ENCODE measurements at regions not wholly inside any gene's neighbourhood (a gene's known extent, or its start where the extent isn't known, plus 50 kb on each side); places are given as distances from the start of the nearest gene placed in this dataset.

DNA sequence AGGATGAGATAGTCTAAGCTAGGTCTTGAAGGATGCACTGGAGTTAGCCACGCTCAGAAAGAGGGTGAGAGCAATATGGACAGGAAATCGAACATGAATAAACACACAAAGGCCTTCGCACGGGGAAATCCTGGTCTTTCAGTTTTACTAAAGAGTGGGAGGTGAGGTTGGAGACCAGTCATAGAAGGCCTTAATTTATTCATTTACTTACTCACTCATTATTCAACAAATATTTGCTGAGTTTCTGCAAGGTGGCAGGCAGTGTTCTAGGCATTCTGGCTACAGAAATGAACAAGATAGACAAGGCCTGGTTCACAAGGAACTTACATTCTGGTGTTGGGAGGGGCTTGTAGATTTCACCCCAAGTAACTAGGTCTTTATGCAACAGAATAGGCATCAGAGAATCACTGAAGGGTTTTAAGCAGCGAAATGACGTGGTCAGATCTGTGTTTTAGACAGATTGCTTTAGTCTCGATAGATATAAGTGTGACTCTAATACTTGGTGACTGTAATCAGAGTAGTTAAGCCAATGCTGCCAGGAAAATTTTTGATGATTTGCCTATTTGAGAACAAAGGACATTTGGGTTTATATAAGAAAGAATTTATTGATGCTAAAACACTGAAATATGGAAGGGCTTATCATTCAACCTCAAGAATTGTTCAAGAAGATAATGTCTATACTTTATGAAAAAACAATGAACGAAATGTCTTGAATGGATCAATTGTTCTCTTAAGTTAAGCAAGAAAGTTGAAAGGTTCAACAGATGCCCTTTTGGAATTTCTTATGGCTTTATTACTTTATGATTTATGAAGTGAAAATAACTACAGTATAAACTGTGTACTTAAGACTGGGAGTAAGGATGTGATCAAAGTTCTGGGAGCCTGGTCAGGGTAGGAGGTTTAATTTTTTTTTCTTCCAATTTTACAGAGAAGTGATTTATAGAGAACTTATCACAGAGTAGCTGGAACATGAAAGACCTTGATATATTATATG, 184.4 kb upstream of the CASK start:
- H3K4me1 ChIP-seq (replicated peaks in 1 of 2) = no peaks in the 10 kb centered on the region
- H3K9me3 ChIP-seq (replicated peaks in 1 of 3) = no peaks in the 10 kb centered on the region
- no peaks in the 10 kb centered on the region for H3K36me3 ChIP-seq (replicated peaks in 1 of 2)
- 75 to 85% (median 80%) methylated on average over 8 of the region's 8 CpGs for WGBS, 4 donors
- TF ChIP-seq POLR2A (IDR thresholded peaks at IDR 0.05) = no peak
- no peak for TF ChIP-seq CTCF (IDR thresholded peaks at IDR 0.05)
- no peaks in the 10 kb centered on the region for H3K27me3 ChIP-seq
- no peak overlapping the region for H3K27ac ChIP-seq
- intact Hi-C loops (cut with DNase I) = no loop called here
- H3K4me3 ChIP-seq = no peak overlapping the region
- no peak for DNase-seq

DNA sequence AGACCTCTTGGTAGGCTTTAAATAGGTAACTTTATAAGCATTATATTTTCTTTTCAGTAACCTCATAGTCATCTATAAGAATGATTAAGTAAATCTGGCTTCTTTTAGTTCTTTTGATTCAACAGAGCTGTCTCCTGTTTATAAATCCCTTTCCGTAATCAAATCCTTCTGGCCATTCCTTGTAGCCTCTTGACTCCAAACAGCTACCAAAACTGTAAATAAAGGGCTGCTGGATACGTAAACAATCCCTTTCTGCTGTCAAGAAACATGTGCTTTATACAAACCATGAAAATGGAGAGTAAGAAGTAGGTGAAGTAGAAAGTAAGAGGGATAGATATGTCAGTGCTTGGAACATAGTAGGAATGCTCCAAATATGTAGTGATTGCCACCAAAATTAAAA, 183.2 kb upstream of the CASK start:
- no peaks in the 10 kb centered on the region for H3K4me1 ChIP-seq (replicated peaks in 1 of 2)
- intact Hi-C loops (cut with DNase I) = no loop called here
- TF ChIP-seq CTCF (IDR thresholded peaks at IDR 0.05) (no peak), POLR2A (IDR thresholded peaks at IDR 0.05) (no peak)
- DNase-seq = no peak
- H3K27me3 ChIP-seq = no peaks in the 10 kb centered on the region
- H3K9me3 ChIP-seq (replicated peaks in 1 of 3) = no peaks in the 10 kb centered on the region
- H3K36me3 ChIP-seq (replicated peaks in 1 of 2) = no peaks in the 10 kb centered on the region
- H3K4me3 ChIP-seq = no peak overlapping the region
- H3K27ac ChIP-seq = no peak overlapping the region
- 58 to 82% (median 70%) methylated on average over 2 of the region's 2 CpGs for WGBS, 4 donors

DNA sequence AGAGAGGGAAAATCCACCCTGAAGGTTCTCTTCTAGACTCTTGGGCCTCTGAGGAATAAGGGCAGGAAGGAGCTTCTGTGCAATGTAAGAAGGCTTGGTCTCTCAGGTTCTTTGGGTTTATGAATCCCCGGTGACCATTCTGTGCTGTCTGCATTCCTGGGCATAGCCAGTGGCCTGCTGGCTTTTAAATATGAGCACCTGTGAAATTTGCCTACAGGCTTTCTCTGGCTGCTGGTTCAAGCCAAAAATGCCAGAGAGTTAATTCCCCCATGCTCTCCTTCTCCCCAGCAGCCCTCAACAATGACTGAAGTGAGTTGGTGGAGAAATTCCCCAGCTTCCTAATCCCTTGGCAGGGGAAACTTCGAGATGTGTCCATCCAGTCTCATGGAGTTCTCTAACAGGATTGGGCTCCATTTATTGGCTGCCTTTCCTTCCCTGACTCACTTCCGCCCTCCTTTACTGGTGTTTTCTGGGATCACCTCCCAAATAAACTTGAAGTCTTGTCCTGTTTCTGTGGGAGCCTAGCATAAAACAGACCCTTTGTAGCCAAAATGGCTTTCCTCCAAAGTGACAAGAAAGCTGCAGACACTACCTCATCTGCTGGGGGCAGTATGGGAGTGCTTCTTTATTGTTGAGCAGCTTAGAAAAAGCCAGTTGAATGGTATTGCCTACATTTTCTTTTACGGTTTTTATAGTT, 179.4 kb upstream of the CASK start:
- TF ChIP-seq POLR2A (IDR thresholded peaks at IDR 0.05) (no peak), CTCF (IDR thresholded peaks at IDR 0.05) (no peak)
- H3K9me3 ChIP-seq (replicated peaks in 1 of 3) = no peaks in the 10 kb centered on the region
- no peak for DNase-seq
- 68 to 90% (median 73%) methylated on average over 3 to 4 of the region's 4 CpGs for WGBS, 4 donors
- H3K4me1 ChIP-seq (replicated peaks in 1 of 2) = no peaks in the 10 kb centered on the region
- no peak overlapping the region for H3K4me3 ChIP-seq
- intact Hi-C loops (cut with DNase I) = no loop called here
- no peaks in the 10 kb centered on the region for H3K36me3 ChIP-seq (replicated peaks in 1 of 2)
- H3K27ac ChIP-seq = no peak overlapping the region
- H3K27me3 ChIP-seq = no peaks in the 10 kb centered on the region

DNA sequence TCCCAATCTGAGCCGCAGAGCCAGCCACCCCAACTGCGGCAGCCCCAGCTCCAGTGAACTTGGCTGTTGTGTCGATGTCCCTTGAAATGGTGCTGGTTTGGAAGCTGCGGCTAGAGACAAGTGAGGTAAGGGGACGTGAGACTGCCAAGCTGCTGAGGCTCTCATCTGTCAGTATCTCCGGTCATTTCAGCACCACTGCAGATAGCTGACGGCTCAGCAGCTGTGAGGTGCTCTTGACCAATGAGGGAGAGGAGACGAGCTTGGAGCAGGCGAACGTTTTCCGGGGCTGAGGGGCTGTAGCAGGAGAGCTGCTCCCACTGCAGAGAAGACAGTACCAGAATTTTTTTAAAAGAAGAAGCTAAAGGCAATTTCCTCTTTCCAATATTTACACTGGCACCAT, 175.5 kb upstream of the CASK start:
- H3K27me3 ChIP-seq = peaks cover 3% of the 10 kb centered on the region
- no peak for DNase-seq
- no peak overlapping the region for H3K4me3 ChIP-seq
- H3K4me1 ChIP-seq (replicated peaks in 1 of 2) = no peaks in the 10 kb centered on the region
- intact Hi-C loops (cut with DNase I) = no loop called here
- no peaks in the 10 kb centered on the region for H3K36me3 ChIP-seq (replicated peaks in 1 of 2)
- 47 to 63% (median 61%) methylated on average over 9 to 11 of the region's 11 CpGs for WGBS, 4 donors
- H3K27ac ChIP-seq = no peak overlapping the region
- no peaks in the 10 kb centered on the region for H3K9me3 ChIP-seq (replicated peaks in 1 of 3)
- TF ChIP-seq CTCF (IDR thresholded peaks at IDR 0.05) (no peak), POLR2A (IDR thresholded peaks at IDR 0.05) (no peak)
